Astrocyte (in vitro differentiated cells and primary cell): ENCODE measurements at regions not wholly inside any gene's neighbourhood (a gene's known extent, or its start where the extent isn't known, plus 50 kb on each side); places are given as distances from the start of the nearest gene placed in this dataset.

Experiments used
- CTCF ChIP-seq: IDR thresholded peaks from 2 replicates; pipeline ENCODE4 v1.5.1; 2011; ENCODE audit warnings: low read depth, mild to moderate bottlenecking, inconsistent platforms, low read length, moderate library complexity; ENCODE audit not compliant: insufficient read depth
- EZH2 ChIP-seq: IDR thresholded peaks from 2 replicates; pipeline ENCODE4 v1.6.1; 2012; ENCODE audit warnings: mild to moderate bottlenecking, low read length, inconsistent platforms; ENCODE audit not compliant: insufficient read depth

DNA sequence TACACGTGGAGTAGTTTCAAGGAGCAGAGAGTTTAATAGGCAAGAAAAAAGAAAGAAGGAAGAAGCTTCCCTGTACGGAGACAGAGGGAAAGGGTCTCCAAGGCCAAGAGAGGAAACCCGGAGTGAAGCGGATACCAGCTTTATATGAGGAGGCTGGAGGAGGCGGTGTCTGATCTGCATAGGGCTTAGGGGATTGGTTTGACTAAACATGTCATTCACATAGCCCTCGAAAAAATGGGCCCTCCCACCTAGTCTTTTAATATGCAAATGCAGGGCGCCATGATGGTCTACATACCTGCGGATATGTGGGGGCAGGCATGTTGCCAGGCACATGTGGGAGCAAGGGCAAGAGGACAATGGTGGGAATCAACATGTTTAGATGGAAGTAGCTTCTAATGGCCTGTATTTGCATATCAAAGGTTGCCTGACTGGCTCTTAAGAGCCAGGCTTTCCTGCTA, 103.1 kb upstream of the UGT8 start:
- TF ChIP-seq EZH2 (no peak), CTCF (no peak)
